Tibial artery (tissue), 4 donors: ENCODE measurements at regions not wholly inside any gene's neighbourhood (a gene's known extent, or its start where the extent isn't known, plus 50 kb on each side); places are given as distances from the start of the nearest gene placed in this dataset.

Experiments used
- DNase-seq, 2 donors: peaks; one replicate each; pipeline ENCODE4 v3.0.0-alpha.2; 2019
- H3K27ac ChIP-seq, 2 donors: fragments of 200-600 bp; sonication (generic) in 1 of 2; 1 replicate in 1 of 2; 2 replicates in 1 of 2; pipeline ENCODE4 v1.5.1; 2018 to 2019; ENCODE audit warnings: mild to moderate bottlenecking in 1 of 2
- H3K27me3 ChIP-seq, 2 donors: fragments of 200-600 bp; sonication (generic) in 1 of 2; one replicate each; pipeline versions ENCODE4 v1.5.1 to v1.6.0; 2016 to 2019
- H3K36me3 ChIP-seq, 3 donors: fragments of 200-600 bp; sonication (generic) in 2 of 3; one replicate each; pipeline ENCODE4 v1.5.1; 2016 to 2019; ENCODE audit warnings: mild to moderate bottlenecking in 2 of 3
- H3K4me1 ChIP-seq, 4 donors: fragments of 200-600 bp; sonication (generic) in 2 of 4; 1 replicate in 3 of 4; 2 replicates in 1 of 4; pipeline ENCODE4 v1.5.1; 2016 to 2019
- H3K4me3 ChIP-seq, 2 donors: fragments of 200-600 bp; sonication (generic) in 1 of 2; 1 replicate in 1 of 2; 2 replicates in 1 of 2; pipeline ENCODE4 v1.5.1; 2018 to 2019; ENCODE audit warnings: mild to moderate bottlenecking in 2 of 2
- H3K9me3 ChIP-seq, 3 donors: fragments of 200-600 bp; sonication (generic) in 1 of 3; one replicate each; pipeline ENCODE4 v1.5.1; 2016 to 2019
- intact Hi-C: fragments of 100-400 bp; cut with DNase I; formaldehyde crosslinking; loops from one replicate; pipeline ENCODE4 v1.15.0; 2023; ENCODE audit warnings: low total_unique reads
- TF ChIP-seq, protein P1 (sequence below), 2 experiments: fragments of 200-600 bp in 1 of 2; fragments of 450-650 bp in 1 of 2; IDR thresholded peaks; one replicate each; pipeline ENCODE4 v1.5.1; 2017 to 2019; ENCODE audit warnings: antibody characterized with exemption in 2 of 2, mild to moderate bottlenecking in 1 of 2, moderate library complexity in 1 of 2

DNA sequence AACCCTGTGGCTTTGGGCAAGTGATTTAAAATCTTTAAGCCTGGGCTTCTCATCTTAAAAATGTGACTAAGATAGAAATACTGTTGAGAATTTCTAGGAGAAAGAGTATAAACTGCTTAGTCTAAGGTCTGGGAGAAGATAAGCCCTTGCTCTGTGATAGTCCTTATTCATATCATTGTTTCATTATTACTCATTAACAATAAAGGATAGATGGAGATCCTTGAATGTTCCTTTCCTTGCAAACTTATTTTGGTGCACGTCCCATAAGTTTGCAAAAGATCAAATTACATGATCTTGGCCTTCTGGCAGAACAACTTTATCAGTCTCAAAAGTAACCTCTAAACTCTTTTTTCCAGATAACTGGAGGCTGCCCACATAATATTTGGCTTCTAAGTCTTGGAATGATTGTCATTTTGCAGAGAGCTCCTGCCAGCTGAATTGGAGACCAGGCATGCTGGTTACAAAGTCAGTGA lies 138.3 kb downstream of the FAM124B start:
- intact Hi-C loops: no loop called here
- no peak overlapping the region for H3K4me3 ChIP-seq
- DNase-seq: no peak
- H3K36me3 ChIP-seq: no peaks in the 10 kb centered on the region
- peaks cover 0 to 14% (median 5%) of the 10 kb centered on the region in 4 donors for H3K4me1 ChIP-seq
- no peaks in the 10 kb centered on the region for H3K27me3 ChIP-seq
- no peak overlapping the region for H3K27ac ChIP-seq
- TF ChIP-seq, protein P1, sequence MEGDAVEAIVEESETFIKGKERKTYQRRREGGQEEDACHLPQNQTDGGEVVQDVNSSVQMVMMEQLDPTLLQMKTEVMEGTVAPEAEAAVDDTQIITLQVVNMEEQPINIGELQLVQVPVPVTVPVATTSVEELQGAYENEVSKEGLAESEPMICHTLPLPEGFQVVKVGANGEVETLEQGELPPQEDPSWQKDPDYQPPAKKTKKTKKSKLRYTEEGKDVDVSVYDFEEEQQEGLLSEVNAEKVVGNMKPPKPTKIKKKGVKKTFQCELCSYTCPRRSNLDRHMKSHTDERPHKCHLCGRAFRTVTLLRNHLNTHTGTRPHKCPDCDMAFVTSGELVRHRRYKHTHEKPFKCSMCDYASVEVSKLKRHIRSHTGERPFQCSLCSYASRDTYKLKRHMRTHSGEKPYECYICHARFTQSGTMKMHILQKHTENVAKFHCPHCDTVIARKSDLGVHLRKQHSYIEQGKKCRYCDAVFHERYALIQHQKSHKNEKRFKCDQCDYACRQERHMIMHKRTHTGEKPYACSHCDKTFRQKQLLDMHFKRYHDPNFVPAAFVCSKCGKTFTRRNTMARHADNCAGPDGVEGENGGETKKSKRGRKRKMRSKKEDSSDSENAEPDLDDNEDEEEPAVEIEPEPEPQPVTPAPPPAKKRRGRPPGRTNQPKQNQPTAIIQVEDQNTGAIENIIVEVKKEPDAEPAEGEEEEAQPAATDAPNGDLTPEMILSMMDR (IDR thresholded peaks at IDR 0.05): no peak
- H3K9me3 ChIP-seq: no peaks in the 10 kb centered on the region

DNA sequence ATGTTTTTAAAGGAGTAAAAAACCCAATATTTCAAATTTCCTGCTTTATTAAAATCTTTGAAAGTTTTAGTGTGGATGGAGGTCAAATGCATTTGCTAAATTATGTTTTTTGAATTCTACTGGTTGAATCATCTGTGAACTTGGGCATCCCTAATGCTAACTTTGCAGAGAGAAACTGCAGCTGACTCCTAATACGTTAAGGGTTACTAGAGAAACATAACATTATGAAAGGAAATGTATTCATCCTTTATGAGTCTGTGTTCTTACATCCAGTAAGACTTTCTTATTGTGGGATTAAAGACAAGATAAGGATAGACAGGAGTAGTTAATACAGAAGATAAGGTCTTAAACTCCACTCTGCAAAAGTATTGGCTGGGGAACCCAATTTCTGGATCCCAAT lies 140.6 kb downstream of the FAM124B start:
- Histone ChIP-seq H3K36me3 (no peaks in the 10 kb centered on the region), H3K4me3 (no peak overlapping the region), H3K9me3 (no peaks in the 10 kb centered on the region), H3K27ac (no peak overlapping the region), H3K4me1 (peaks cover 0 to 8% (median 3%) of the 10 kb centered on the region in 4 donors), H3K27me3 (no peaks in the 10 kb centered on the region)
- TF ChIP-seq, protein P1 (IDR thresholded peaks at IDR 0.05): no peak
- no peak for DNase-seq
- intact Hi-C loops: no loop called here

DNA sequence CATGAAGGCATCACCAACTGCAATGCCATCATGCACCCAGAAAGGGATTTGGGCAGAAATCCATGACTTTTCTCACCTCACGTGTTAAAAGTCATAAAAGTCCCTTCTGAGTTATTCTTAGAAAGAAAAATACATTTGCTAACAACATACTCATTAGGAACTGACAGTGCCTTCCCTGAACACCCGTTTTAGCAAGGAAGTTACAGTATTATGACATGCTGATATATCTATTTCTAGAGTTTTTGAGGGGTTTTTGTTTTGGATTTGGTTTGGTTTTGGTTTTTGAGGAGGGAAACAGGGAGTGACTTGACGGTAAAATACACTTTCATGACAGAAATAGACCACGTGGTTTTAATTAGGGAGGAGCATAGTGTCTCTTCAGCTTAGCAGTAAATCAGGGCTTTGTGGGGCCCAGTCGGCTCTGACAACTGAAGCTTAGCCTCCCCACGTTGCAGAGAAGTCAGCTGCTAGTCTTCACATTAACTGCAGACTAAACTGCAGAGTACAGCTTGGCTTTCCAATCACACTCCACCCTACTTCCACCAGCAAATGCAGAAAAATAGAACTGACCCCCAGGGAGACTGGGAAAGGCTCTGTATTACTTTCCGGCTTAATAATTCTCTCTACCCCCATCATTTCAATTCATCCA lies 141.4 kb downstream of the FAM124B start:
- Histone ChIP-seq H3K27me3 (no peaks in the 10 kb centered on the region), H3K36me3 (no peaks in the 10 kb centered on the region), H3K27ac (no peak overlapping the region), H3K9me3 (no peaks in the 10 kb centered on the region), H3K4me3 (no peak overlapping the region), H3K4me1 (peaks cover 0 to 8% (median 3%) of the 10 kb centered on the region in 4 donors)
- intact Hi-C loops: no loop called here
- TF ChIP-seq, protein P1 (IDR thresholded peaks at IDR 0.05): no peak
- DNase-seq: no peak

DNA sequence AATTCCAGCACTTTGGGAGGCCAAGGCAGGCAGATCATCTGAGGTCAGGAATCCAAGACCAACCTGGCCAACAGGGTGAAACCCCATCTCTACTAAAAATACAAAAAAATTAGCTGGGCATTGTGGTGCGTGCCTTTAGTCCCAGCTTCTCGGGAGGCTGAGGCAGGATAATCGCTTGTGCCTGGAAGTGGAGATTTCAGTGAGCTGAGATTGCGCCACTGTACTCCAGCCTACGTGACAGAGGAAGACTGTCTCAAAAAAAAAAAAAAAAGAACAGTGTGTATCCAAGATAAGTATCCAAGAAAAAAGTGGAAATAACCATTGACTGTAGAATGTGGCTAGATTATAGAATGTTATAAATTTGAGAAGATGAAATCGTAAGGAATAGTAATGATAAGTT lies 142.1 kb downstream of the FAM124B start:
- Histone ChIP-seq H3K4me1 (peaks cover 0 to 8% (median 3%) of the 10 kb centered on the region in 4 donors), H3K9me3 (no peaks in the 10 kb centered on the region), H3K36me3 (no peaks in the 10 kb centered on the region), H3K4me3 (no peak overlapping the region), H3K27ac (no peak overlapping the region), H3K27me3 (no peaks in the 10 kb centered on the region)
- TF ChIP-seq, protein P1 (IDR thresholded peaks at IDR 0.05): no peak
- DNase-seq: no peak
- intact Hi-C loops: no loop called here

DNA sequence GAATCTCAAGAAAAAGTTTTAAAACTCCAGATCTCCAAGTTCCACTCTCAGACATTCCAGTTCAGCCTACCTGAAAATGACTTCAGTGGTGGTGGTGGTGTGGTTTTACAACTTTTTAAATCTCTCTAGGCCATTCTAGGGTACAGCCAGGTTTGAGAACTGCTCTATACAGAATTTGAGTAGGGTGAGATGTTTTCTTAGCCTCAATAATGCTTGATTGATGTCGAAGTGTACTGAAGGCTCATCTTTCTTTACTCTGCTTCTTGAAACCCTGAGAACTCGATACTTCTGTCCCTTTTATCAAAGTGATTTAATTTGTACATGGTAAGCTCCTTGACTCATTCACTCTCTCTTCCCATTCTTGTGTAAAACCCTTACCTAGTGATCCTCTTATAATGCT lies 143.8 kb downstream of the FAM124B start:
- TF ChIP-seq, protein P1 (IDR thresholded peaks at IDR 0.05): no peak
- H3K9me3 ChIP-seq: no peaks in the 10 kb centered on the region
- DNase-seq: no peak
- H3K4me1 ChIP-seq: no peaks in the 10 kb centered on the region
- H3K36me3 ChIP-seq: no peaks in the 10 kb centered on the region
- no peak overlapping the region for H3K27ac ChIP-seq
- H3K27me3 ChIP-seq: no peaks in the 10 kb centered on the region
- intact Hi-C loops: no loop called here
- no peak overlapping the region for H3K4me3 ChIP-seq
